ENCODE measurements at regions not wholly inside any gene's neighbourhood (a gene's known extent, or its start where the extent isn't known, plus 50 kb on each side); places are given as distances from the start of the nearest gene placed in this dataset.

GRCh38 chr10:90588222-90588621 is 269.6 kb downstream of the HTR7 start:
- no peak for DNase-seq (ENCODE audit: low spot score)

DNA sequence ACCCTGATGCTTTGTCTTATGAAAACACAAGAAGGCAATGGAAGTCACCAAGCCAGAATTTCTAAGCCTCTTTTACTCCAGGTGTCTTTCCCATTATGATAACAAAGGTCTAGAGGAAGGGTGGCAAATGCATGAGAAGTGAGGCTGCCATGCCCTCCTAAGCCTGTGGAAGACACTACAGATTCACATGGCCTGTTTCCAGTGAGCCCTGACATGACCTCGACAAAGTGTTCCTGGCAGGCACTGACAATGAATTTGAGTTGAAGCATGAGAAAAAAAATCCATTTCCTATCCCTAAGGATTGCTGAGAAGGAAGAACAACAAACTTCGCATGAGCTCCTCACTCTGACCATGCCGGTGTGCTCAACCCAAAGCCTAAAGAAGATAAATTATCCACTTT is 268.0 kb downstream of the HTR7 start:
- no peak for DNase-seq (ENCODE audit: low spot score)

DNA sequence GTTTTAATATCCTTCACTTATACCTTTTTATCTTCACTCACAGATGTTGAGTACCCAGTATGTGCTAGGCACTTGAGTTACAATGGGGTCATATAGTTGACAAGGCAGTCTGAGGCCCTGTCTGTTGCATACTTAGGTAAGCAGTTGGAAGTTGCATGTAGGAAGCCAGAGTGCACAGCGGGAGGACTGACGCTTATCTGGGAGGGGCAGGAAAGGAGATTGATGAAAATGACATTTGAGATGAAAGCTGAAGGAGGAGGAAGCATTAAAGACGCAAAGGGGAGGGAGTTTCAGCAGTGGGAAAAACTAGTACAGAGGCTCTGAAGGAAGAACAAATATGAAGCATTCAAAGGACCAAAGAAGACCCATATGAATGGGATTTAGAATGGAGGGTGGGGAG is 266.2 kb downstream of the HTR7 start:
- no peak for DNase-seq (ENCODE audit: low spot score)

- DNase-seq (ENCODE audit: low spot score), result peak; percentile 66
Measured at GRCh38 chr10:90592638-90593302, 265.1 kb downstream of the HTR7 start.

DNA sequence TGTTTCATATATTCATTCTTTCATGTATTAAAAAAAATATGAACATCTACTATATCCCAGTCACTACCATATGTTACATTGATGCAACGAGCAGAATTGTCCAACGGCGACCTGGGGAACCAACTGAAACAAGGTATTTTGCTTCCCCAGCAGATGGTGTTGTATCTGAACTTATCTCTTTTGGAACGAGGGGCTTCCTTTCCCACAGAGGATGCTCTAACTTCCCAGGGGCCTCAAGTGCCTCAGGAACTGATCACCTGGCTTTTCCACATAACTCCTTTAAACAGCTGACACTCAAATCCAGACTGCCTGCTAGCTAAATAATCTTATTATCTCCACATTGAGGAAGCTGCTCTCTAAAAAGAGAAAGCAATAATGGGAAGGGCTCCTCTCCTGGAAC is 259.3 kb downstream of the HTR7 start:
- no peak for DNase-seq (ENCODE audit: low spot score)

- DNase-seq (ENCODE audit: low spot score), result peak; percentile 23
Measured at GRCh38 chr10:90602862-90603610, 254.8 kb downstream of the HTR7 start.

DNA sequence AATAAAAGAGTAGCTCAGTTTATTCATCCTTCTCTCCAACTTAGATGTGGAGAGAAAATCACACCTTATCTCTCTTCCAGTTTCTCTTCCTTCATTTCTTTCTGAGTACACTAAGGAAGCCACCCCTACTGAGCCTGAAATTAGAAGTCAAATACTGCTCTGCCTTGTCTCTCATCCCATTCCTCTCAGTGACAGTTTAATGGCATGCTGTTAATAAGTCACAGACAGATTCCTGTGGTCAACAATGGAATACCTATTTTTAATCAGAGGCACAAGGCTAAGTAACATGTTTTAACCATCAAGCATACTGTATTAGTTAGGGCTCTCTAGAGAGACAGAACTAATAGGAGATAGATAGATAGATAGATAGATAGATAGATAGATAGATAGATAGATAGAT is 253.2 kb downstream of the HTR7 start:
- DNase-seq (ENCODE audit: low spot score), result no peak

DNA sequence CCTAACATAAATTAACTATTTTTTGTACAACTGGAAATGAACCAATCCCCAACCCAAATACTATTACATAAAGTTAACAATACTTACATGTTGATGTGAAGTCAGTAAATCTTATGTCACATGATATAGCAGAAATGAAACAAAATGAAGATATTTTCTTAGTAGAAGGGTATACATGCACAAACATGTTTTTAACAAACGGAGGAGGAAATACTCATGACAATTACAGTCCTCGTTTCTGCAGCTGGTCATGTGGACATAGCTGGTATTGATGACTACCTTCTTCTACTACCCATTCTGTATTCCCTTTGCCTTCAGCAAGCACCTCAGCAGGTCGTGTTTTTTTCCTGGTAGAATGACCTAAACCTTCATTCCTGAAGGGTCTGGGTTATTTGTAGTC is 252.3 kb downstream of the HTR7 start:
- DNase-seq (ENCODE audit: low spot score), result no peak

DNA sequence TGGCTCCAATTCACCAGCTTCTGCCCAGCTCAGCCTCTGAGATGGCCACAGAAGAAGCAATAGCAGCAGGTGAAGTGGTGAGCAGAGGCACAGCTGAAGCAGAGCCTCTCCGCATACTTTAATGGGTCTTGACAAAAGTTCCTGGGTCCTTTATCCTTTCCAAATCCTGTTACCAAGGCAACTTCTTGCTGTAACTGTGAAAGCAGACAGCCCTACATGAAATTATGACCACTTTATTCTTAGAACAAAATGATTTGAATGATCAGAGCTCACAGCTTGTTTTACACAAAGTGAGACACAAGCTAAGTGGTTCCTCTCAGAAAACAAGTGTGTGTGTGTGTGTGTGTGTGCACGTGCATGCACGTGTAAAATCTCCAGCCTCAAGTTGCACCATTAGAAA is 245.6 kb downstream of the HTR7 start:
- no peak for DNase-seq (ENCODE audit: low spot score)

GRCh38 chr10:90614631-90615030 is 243.2 kb downstream of the HTR7 start:
- DNase-seq (ENCODE audit: low spot score), result no peak

- peak; percentile 5 for DNase-seq (ENCODE audit: low spot score)
Measured at GRCh38 chr10:90621577-90621976, 236.3 kb downstream of the HTR7 start.

DNA sequence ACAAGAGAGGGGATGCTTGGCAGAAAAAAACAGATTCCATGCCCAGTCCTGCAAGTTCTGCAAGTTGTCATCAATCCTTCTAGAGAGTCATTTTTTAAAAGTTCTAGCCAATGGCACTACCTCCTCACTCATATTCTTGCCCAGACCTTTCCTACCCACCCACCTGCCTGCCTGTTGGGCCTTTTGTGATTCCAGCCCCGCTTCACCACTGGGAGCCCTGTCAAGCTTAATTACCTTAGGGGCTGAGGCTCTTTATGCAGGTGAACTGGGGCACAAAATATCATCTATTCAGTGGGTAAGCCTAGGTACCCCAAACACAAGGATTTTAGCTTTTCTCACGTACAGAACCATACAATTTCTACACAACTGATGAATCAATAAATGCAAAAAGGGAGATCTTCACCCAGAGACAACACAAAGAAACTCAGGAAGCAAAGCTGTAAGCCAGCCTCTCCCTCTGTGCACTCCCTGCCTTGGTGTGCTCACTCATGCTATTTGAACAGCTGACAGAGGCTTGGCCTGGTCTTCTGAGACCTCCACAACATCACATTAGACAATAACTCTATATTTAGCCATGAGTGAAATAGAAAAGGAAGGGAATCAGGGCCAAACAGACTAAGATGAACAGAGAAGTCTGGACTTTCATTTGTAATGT is 222.6 kb downstream of the HTR7 start:
- no peak for DNase-seq (ENCODE audit: low spot score)

- no peak for DNase-seq (ENCODE audit: low spot score)
Measured at GRCh38 chr10:90640756-90641155, 217.1 kb downstream of the HTR7 start.

GRCh38 chr10:90641731-90642130 is 216.1 kb downstream of the HTR7 start:
- no peak for DNase-seq (ENCODE audit: low spot score)

DNA sequence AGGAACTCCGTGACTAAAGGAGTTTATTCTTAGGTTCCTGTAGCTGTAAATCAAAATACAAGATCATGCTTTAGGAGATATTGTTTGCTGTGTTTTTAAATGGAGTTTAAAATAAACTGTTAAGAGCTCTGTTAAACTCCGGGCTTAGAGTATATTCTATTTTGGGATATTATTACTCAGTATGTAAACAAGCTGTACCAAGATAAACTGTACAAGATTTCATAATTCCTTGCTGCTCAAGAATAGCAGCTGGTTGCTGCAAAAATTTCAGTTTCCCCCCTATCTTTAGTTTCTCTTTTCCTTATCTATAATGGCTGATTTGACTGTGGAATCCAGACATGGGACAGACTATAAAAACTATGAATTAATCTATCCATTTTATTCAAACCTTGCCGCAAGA is 215.7 kb downstream of the HTR7 start:
- no peak for DNase-seq (ENCODE audit: low spot score)

- DNase-seq (ENCODE audit: low spot score), result no peak
Measured at GRCh38 chr10:90642650-90643049, 215.2 kb downstream of the HTR7 start.

DNA sequence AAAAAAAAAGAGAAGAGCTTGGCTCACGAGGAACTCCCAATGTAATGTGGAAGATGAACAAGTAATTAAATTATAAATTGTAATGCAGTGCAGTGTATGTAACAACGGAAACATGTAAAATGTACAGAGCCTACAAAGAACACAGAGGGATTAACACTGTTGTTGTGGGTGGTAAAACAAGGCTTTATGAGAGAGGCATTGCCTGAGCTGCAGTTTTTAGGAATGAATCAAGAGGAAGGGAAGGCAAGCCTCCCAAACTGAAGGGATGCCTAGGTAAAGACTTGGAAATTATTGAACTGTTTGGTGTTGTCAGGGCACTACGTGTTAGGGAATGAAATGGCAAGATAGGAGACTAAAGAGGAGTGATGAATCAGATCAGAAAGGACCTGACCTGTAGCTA is 213.7 kb downstream of the HTR7 start:
- no peak for DNase-seq (ENCODE audit: low spot score)

DNA sequence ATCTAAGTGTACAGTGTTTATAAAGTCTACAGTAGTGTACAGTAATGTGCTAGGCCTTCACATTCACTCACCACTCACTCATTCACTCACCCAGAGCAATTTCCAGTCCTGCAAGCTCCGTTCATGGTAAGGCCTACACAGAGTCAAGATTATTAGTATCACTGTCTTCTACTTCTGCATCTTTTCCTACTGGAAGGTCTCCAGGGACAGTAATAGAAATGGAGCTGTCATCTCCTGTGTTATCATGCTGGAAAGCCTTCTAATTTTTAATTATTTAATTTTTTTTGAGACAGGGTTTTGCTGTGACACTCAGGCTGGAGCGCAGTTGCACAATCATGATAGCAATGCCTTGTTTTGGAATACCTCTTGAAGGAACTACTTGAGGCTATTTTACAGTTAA is 207.0 kb downstream of the HTR7 start:
- DNase-seq (ENCODE audit: low spot score), result no peak

DNA sequence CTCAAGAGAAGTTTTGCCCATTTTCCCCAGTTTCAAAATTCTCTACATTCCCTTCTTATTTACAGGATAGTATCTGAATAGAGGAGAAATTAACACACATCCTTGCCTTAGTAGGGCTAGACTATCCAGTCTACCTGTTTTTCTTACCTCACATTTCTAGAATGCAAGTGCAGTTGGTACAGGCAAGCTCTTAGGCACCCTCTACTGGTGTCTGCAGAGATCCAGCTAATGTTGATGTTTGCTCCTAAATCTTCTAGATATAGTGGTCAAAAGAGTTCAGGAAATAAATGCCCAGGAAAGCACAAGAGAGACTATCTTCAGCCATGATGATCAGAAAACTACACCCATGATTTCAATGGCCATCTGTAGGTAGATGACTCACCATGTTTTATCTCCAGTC is 205.3 kb downstream of the HTR7 start:
- peak; percentile 38 for DNase-seq (ENCODE audit: low spot score)

DNA sequence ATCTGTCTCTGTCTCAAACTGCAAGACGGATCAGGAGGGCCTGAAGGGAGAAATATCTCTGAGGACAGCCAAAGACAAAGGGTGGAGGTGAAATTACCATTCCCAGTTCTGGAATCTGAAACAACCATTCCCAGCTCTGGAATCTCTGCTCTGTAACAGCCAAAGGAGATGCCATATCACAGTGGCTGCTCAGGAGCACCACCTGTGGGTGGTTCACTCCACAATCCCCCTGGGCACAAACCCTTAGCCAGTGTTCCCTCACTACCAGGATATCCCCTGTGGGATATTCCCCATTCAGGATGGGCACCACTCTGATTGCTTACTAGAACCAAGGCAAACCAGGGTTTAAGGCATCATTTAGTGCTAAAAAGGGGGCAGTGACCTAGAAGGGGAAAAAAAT is 199.0 kb downstream of the HTR7 start:
- DNase-seq (ENCODE audit: low spot score), result no peak

DNA sequence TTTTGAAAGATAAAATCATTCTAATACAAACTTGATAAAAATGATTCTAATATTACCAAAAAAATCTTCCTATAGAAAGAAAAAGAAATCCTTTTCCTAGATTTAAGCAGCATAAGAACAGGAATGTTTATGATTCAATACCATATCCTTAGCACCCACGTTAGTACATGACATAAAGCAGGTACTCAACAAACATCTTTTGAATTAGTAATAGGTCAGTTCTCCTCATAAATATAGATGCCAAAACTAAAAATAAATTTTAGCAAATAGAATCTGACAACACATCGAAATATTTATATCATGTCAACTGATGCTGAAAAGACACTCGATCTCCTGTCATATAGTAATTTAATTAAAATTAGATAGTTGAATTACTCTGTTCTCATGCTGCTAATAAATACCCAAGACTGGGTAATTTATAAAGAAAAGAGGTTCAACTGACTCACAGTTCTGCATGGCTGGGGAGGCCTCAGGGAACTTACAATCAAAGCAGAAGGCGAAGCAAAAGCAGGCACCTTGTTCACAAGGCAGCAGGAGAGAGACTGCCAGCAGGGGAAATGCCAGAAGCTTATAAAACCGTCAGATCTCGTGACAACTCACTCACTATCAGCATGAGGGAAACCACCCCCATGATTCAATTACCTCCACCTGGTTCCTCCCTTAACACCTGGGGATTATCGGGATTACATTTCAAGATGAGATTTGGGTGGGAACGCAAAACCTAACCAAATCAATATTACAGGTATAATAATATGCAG is 191.8 kb downstream of the HTR7 start:
- DNase-seq (ENCODE audit: low spot score), result no peak

DNA sequence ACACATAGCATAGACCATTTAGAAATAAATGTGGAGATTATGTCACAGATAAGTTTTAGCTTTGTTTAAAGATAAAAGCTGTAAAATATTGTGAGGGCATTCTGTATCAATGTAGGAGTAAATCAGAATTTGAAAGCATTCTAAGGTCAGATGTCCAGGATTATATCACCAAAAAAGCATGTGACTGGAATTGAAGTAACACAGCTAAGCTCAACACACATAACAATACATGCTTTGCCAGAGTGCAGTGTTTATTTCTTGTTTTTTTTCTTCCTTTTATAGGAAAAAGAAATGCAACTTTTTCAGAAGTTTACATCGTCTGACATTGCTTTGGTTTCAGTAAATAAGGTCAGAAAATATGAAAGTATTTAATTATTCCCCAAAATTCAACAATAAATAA is 183.4 kb downstream of the HTR7 start:
- no peak for DNase-seq (ENCODE audit: low spot score)

Data from A172 (cell line).